Muscle layer of duodenum (tissue), 2 donors: ENCODE measurements at regions not wholly inside any gene's neighbourhood (a gene's known extent, or its start where the extent isn't known, plus 50 kb on each side); places are given as distances from the start of the nearest gene placed in this dataset.

Source experiments
- H3K27ac ChIP-seq: one replicate; pipeline ENCODE4 v1.7.0; 2013; ENCODE audit warnings: mild to moderate bottlenecking, low read length
- H3K27me3 ChIP-seq: one replicate; pipeline ENCODE4 v1.7.0; 2013; ENCODE audit warnings: low read depth, mild to moderate bottlenecking, control low read depth, low read length
- H3K36me3 ChIP-seq, 2 donors: one replicate each; pipeline ENCODE4 v1.7.0; 2013; ENCODE audit warnings: low read length in 2 of 2, control low read depth in 1 of 2, mild to moderate bottlenecking in 1 of 2; ENCODE audit not compliant: insufficient read depth in 2 of 2, control insufficient read depth in 1 of 2
- H3K4me1 ChIP-seq, 2 donors: one replicate each; pipeline ENCODE4 v1.7.0; 2013; ENCODE audit warnings: low read length in 2 of 2, mild to moderate bottlenecking in 2 of 2, control low read depth in 1 of 2, moderate library complexity in 1 of 2; ENCODE audit not compliant: insufficient read depth in 2 of 2, control insufficient read depth in 1 of 2
- H3K4me3 ChIP-seq, 2 donors: one replicate each; pipeline ENCODE4 v1.7.0; 2013; ENCODE audit warnings: low read length in 2 of 2, low read depth in 1 of 2, mild to moderate bottlenecking in 1 of 2
- H3K9me3 ChIP-seq, 2 donors: one replicate each; pipeline ENCODE4 v1.7.0; 2013; ENCODE audit warnings: low read length in 2 of 2, control low read depth in 1 of 2, mild to moderate bottlenecking in 1 of 2; ENCODE audit not compliant: control insufficient read depth in 1 of 2
- donor health status: healthy.

DNA sequence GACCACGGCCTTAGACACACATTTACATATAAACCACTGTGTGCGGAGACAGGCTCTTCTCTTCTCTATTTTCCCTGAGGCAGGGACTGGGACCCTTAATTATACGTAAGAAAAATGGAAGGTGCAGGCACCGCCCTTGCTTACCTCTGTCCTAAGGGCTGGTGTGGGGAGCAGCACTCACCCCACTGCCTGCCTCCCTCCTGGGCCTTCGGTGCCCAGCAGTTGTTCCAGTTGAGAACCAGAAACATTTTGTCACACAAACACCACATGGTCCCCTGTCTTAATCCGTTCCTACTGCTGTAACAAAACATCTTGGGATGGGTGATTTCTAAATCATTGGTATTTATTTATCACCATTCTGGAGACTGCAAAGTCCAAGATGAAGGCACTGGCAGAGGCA lies 192.7 kb upstream of the DIO3 start:
- Histone ChIP-seq H3K27me3 (no peaks in the 10 kb centered on the region), H3K4me3 (no peak overlapping the region), H3K4me1 (peaks cover 0 to 15% of the 10 kb centered on the region in 2 donors), H3K9me3 (no peaks in the 10 kb centered on the region), H3K36me3 (no peaks in the 10 kb centered on the region), H3K27ac (no peak overlapping the region)

DNA sequence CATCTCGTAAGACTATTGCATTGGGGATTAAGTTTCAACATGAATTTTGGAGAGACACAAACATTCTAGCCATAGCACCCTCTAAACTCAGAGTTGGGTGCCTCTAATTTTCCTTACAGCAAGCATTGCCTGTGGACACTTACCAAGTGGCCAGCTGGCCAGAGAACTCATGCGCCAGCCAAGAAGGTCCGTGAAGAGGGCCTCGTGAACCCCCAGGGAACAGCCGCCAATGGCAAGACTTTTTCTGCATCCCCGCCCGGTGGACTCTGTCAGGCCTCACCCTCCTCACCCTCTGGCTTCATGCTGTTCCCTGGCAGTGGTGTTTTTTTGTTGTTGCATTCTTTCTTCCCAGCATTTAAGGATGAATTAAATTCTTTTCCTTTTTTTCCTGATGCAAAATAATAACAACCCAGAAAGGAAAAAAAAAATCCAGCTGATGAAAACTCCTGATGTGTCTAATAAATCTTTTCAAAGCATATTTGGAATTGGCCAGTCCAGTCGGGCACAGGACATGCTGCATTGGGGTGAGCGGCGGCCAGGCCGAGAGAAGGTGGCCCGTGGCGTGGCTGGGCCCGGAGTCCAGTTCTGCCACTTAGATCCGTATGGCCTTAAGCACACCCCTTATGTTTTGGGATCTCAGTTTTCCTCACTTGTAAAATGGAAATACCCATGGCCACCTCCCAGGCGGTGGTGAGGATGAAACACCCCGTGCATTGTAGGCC lies 191.9 kb upstream of the DIO3 start:
- Histone ChIP-seq H3K36me3 (no peaks in the 10 kb centered on the region), H3K27me3 (no peaks in the 10 kb centered on the region), H3K9me3 (no peaks in the 10 kb centered on the region), H3K27ac (no peak overlapping the region), H3K4me3 (no peak overlapping the region), H3K4me1 (peaks cover 3 to 15% of the 10 kb centered on the region in 2 donors)

DNA sequence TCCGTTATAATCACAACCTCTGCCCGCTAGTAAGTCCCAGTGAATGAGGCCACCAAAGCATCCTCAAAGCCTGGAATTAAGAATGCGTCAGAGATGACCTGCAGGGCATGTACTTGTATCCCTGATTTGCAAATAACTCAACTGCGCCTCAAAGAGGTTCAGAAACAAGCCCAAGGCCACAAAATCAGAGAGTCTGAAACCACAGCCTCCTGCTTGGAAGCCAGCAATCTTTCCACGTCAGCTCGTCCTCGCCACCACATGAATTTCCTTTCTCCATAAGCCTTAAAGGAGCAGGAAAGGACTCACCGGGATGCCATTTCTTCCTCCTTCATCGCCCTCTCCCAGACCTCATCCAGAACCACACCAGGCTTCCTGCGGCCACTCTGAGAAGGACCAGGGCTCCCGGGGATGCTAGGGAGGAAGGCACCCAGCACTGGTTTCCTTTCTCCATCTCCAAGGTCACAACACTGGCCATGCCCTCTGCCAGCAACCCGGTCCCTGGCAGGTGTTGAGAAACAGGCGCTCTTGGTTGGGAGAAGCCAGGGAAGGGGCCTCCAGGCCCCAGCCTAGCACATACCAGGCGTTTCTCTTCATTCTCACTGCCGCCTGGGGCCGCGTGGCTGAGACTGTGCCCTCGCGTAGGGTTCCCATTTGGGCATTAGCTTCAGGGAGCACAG lies 191.2 kb upstream of the DIO3 start:
- peaks cover 4 to 17% of the 10 kb centered on the region in 2 donors for H3K4me1 ChIP-seq
- H3K9me3 ChIP-seq, result no peaks in the 10 kb centered on the region
- H3K36me3 ChIP-seq, result no peaks in the 10 kb centered on the region
- no peak overlapping the region for H3K4me3 ChIP-seq
- H3K27me3 ChIP-seq, result no peaks in the 10 kb centered on the region
- H3K27ac ChIP-seq, result no peak overlapping the region

DNA sequence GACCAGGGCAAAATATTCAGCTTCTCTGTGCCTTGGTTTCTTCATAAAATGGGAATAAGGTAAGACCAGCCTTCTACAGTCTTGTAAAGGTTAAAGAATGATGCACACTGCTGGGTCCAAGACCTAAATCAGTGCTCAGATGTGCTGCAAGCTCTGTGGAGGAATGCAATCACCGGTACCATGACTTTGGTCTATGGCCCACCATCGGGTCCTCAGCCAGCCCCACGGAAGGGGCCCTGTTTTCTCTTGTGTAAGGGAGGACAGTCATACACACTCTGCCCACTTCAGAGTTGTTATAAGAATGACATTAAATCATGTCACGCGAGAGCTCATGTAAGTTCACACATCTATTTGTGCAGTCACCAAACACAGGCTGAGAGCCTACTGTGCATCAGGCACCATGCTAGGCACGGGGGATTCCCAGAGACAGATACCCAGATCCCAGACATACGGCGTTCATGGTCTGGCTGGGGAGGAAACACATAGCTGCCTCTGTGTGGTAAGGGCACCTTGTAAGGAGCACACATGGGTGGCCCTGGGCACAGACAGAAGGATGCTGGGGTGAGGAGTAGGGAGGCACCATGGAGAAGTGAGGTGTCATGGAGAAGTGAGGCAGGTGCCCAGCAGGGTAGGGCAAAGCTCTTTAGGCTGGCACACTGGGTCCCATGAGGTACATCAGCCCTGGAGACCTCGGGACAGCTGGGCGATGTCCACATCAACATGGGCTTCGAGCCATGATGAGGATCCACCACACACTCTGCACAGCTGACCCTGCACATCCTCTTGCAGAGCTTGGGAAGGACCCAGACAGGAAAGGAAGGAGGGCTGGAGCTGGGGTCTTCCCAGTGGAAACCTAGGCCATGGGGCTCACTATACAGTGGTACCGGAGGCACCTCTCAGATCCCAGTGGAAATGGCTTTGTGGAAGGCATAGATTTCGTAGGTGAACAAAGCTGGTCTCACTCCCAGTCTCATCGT lies 190.4 kb upstream of the DIO3 start:
- peak overlapping the region; percentile 2 for H3K27ac ChIP-seq
- H3K9me3 ChIP-seq, result no peaks in the 10 kb centered on the region
- H3K4me1 ChIP-seq, result peaks cover 4 to 14% of the 10 kb centered on the region in 2 donors
- no peaks in the 10 kb centered on the region for H3K27me3 ChIP-seq
- no peak overlapping the region for H3K4me3 ChIP-seq
- no peaks in the 10 kb centered on the region for H3K36me3 ChIP-seq

DNA sequence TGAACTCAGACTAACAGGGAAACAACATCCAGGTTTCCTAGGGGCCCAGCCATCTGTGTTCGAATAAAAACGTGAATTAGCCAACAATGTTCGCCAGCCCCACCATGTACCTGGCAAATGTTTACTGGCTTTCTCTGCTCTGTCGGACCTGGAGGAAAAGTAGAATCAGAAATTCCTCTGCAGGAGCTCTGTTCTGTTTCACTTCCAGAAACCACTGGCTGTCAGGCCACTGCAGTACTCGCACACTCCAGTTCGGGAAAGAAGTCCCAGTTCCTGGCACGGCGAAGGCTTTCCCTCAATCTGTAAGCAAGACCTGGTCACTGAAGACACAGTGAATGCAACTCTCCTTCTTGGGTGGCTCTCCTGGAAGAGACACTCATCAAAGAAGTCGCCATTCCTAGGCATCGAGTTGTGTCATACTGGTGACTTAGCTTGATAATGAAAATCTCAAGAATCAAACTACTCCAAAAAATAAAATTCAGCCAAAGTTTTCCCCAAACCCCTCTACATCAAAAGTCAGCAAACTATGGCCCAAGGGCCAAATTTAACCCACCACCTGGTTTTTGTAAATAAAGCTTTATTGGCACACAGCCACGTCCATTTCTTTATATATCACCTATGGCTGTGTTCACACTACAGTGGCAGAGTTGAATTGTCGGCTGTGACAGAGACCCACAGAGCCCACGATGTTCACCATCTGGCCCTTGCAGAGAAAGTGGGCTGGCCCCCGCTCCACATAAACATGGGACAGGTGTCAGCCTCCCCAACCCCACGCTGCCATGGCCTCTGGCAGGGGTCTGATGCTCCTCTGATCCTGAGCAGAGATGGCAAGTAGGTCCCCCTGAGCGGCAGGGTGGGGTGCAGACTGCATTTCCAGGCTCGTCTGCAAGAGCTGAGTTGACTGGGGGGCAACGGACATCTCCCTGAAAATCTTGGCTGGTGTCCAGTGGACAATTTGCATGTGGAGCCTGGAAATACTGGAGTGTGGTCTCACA lies 189.2 kb upstream of the DIO3 start:
- Histone ChIP-seq H3K36me3 (no peaks in the 10 kb centered on the region), H3K27me3 (no peaks in the 10 kb centered on the region), H3K27ac (peak overlapping the region; percentile 2), H3K9me3 (peaks cover 0 to 2% of the 10 kb centered on the region in 2 donors), H3K4me3 (no peak overlapping the region), H3K4me1 (peaks cover 4 to 14% of the 10 kb centered on the region in 2 donors)

DNA sequence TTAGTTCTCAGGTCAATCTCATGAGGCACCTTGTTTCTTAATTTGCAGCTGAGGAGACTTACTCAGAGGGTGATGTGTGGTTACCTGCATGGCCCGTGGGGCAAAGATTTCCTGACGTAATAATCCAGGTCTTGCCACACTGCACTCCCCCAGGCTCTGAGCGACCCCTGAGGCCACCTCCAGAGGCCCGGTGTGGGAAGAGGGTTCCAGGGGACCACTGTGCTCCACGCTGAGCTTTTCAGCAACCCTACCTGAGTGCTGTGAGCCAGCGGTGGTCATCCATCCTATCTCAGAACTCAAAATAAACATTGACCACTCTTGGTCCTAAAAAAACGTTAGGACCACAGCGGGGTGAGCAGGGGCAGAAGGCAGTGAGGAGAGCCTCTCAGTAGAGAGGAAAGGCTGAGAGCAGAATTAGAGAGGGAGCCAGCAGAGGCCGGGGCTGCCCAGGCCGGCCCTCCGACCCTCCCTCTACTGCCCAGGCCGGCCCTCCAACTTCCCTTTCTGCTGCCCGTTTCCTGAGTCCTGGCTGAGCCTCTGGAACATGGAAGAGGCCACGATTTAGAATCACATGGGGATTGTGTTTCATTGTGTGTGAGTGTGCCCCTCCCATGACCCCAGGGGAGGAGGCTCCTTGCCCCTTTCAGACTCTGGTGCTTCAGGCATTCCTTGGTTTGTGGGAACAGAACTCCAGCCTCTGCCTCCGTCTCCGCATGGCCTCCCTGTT lies 188.2 kb upstream of the DIO3 start:
- H3K36me3 ChIP-seq, result no peaks in the 10 kb centered on the region

DNA sequence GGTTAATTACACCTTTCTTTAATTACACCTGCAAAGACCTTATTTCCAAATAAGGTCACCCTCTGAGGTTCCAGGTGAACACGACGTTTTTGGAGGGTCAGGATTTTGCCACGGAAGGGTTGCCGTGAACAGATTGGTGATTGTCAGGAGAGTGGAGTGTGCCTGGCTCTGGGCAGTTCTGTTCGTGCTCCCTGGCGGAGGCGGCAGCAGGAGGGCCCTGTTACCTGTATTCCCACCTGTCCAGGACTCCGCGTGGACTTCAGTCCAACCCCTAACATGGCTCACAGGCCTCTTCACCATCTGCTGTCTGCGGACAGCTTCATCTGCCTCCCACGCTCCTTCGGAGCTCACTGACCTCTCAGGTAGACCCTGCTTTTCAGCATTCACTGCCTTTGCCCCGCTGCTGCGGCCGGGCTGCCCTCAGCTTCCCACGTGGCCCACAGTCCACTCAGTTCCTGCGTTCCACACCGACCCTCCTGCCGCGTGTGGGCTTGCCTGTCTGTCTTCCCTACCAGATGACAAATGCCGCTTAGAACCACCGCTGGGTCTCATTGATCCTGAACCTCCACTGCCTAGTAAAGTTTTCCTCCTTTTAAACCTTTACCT lies 187.5 kb upstream of the DIO3 start:
- peaks cover 0 to 2% of the 10 kb centered on the region in 2 donors for H3K9me3 ChIP-seq
- H3K36me3 ChIP-seq, result no peaks in the 10 kb centered on the region
- H3K4me1 ChIP-seq, result peaks cover 4 to 14% of the 10 kb centered on the region in 2 donors
- H3K4me3 ChIP-seq, result no peak overlapping the region
- H3K27me3 ChIP-seq, result no peaks in the 10 kb centered on the region
- H3K27ac ChIP-seq, result no peak overlapping the region

More for the DNA sequence above, 188.2 kb upstream of the DIO3 start:
- Histone ChIP-seq H3K4me1 (peaks cover 4 to 14% of the 10 kb centered on the region in 2 donors), H3K27ac (no peak overlapping the region), H3K4me3 (no peak overlapping the region), H3K9me3 (peaks cover 0 to 2% of the 10 kb centered on the region in 2 donors), H3K27me3 (no peaks in the 10 kb centered on the region)

DNA sequence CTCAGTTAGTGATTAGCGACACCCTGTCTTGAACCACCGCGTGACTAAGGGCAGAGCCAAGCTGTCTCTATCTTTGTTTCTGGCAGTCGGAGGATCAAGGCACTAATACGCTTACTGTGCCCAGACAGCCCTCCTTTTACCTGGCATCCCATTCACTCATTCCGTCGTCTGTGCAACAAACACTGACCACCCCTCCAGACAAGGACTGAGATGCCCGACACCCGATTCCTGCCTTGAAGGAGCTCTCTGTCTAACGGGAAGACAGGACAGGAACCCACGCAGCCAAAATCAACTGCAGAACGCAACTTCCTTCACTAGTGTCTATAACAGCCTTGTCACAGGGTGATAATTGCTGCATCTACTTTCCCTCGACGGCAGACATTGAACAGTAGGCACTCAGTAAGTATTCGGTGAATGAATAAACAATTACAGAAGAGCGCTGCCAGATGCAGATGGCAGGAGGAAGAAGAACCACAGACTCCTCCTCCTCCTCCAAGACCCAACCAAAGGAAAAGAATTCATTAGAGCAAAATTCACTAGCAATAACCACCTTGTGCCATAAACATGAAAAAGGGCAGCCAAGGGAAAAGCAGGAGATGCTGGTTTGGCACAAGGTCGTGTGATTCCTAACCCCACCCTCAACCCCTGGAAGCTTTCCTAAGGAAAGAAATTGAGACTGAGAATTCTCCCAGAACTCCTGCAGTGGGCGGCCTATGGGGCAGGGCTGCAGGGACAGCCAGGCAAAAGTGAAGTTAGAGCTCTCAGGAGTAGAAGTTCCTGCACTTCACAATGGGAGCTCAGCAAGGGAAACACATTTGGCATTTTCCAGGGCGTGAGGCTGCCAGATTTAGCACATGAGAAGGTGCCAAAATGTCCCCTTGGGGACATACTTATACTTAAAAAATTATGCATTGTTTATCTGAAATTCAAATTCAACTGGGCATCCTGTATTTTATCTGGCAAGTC lies 186.6 kb upstream of the DIO3 start:
- no peaks in the 10 kb centered on the region for H3K27me3 ChIP-seq
- no peak overlapping the region for H3K4me3 ChIP-seq
- H3K9me3 ChIP-seq, result peaks cover 0 to 2% of the 10 kb centered on the region in 2 donors
- H3K36me3 ChIP-seq, result no peaks in the 10 kb centered on the region
- no peak overlapping the region for H3K27ac ChIP-seq
- peaks cover 4 to 14% of the 10 kb centered on the region in 2 donors for H3K4me1 ChIP-seq

DNA sequence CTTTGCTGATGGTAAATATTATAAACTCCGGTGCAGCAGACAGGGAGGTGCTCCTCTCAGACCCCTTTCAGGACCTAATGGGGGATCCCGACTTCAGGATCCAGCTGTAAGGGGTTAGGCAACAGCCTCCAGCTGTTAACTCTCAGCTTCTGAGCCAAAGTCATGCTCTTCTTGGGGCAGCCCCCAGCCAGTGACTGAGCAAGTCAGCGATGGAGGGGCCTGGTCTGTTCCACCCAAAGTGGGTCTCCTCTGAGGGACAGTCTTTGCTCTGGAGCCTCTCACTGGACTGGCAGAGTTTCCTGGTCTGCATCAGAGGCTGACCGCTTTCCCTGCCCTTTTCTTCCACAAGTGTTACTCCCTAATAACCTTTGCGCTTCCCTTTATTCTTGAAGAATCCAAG lies 184.2 kb upstream of the DIO3 start:
- H3K9me3 ChIP-seq, result peaks cover 0 to 5% of the 10 kb centered on the region in 2 donors
- H3K27me3 ChIP-seq, result no peaks in the 10 kb centered on the region
- no peak overlapping the region for H3K27ac ChIP-seq
- no peak overlapping the region for H3K4me3 ChIP-seq
- H3K4me1 ChIP-seq, result peaks cover 4 to 13% of the 10 kb centered on the region in 2 donors
- no peaks in the 10 kb centered on the region for H3K36me3 ChIP-seq
